Left lung (tissue), 4 donors: ENCODE measurements at regions not wholly inside any gene's neighbourhood (a gene's known extent, or its start where the extent isn't known, plus 50 kb on each side); places are given as distances from the start of the nearest gene placed in this dataset.

Source experiments
- ATAC-seq: fragments of 200-7000 bp; cut with Tn5 transposase; one replicate; pipeline ENCODE4 v1.9.1; 2020; ENCODE audit warnings: moderate library complexity
- DNase-seq, 4 donors: peaks; one replicate each; pipeline ENCODE4 v3.0.0-alpha.2; 2013 to 2020
- H3K27ac ChIP-seq, 2 donors: fragments of 200-600 bp; sonication (generic) in 1 of 2; one replicate each; pipeline versions ENCODE4 v1.5.0 to v1.8.0; 2020 to 2021
- H3K27me3 ChIP-seq, 2 donors: fragments of 200-600 bp; sonication (generic) in 1 of 2; one replicate each; pipeline versions ENCODE4 v1.5.0 to v1.8.0; 2020 to 2021
- H3K36me3 ChIP-seq, 2 donors: fragments of 200-600 bp; sonication (generic) in 1 of 2; one replicate each; pipeline versions ENCODE4 v1.5.0 to v1.8.0; 2020 to 2021
- H3K4me1 ChIP-seq, 2 donors: fragments of 200-600 bp; one replicate each; pipeline ENCODE4 v1.8.0; 2021
- H3K4me3 ChIP-seq, 2 donors: fragments of 200-600 bp; sonication (generic) in 1 of 2; one replicate each; pipeline versions ENCODE4 v1.5.0 to v1.8.0; 2020 to 2021; ENCODE audit warnings: mild to moderate bottlenecking in 1 of 2
- H3K9me3 ChIP-seq, 2 donors: fragments of 200-600 bp; sonication (generic) in 1 of 2; one replicate each; pipeline versions ENCODE4 v1.5.0 to v1.8.0; 2020 to 2021
- CTCF ChIP-seq, 2 donors: fragments of 200-600 bp; sonication (generic) in 1 of 2; IDR thresholded peaks; one replicate each; pipeline versions ENCODE4 v1.5.0 to v1.8.0; 2021; ENCODE audit warnings: antibody characterized with exemption in 2 of 2
- intact Hi-C, 2 donors: fragments of 100-400 bp; cut with DNase I; formaldehyde crosslinking; loops; one replicate each; pipeline versions ENCODE4 v1.11.2 to v1.14.2; 2022
- donor health status: DM: no; HTN: yes; CAD: no.
- donor health status: DM: no; HTN: no; CAD: no.

GRCh38 chr3:17845026-17845812 is 102.8 kb upstream of the TBC1D5 start:
- no peak overlapping the region for H3K27ac ChIP-seq
- no peak overlapping the region for H3K4me3 ChIP-seq
- no peak for ATAC-seq

GRCh38 chr3:17844236-17844635 is 101.8 kb upstream of the TBC1D5 start:
- no peak overlapping the region for H3K27ac ChIP-seq
- intact Hi-C loops = loop anchor here in 1 of 2 donors (10.0 kb wide), 1 partner anchor 589 kb away; no protein-coding TSS in a partner anchor
- ATAC-seq = no peak

More at GRCh38 chr3:17845026-17845812, 102.8 kb upstream of the TBC1D5 start:
- Histone ChIP-seq H3K4me1 (no peaks in the 10 kb centered on the region), H3K36me3 (no peaks in the 10 kb centered on the region), H3K9me3 (no peaks in the 10 kb centered on the region), H3K27me3 (no peaks in the 10 kb centered on the region)
- intact Hi-C loops = loop anchor here in 1 of 2 donors (10.0 kb wide), 1 partner anchor 590 kb away; no protein-coding TSS in a partner anchor
- no peak for TF ChIP-seq CTCF (IDR thresholded peaks at IDR 0.05)
- DNase-seq = no peak

GRCh38 chr3:17841190-17841828 is 98.9 kb upstream of the TBC1D5 start:
- H3K4me1 ChIP-seq = no peaks in the 10 kb centered on the region
- H3K36me3 ChIP-seq = no peaks in the 10 kb centered on the region
- no peak overlapping the region for H3K27ac ChIP-seq
- ATAC-seq (peak; percentile 98), DNase-seq (peak; percentile 56 to 92 (median 67))
- no peak overlapping the region for H3K4me3 ChIP-seq
- no peaks in the 10 kb centered on the region for H3K27me3 ChIP-seq
- intact Hi-C loops = loop anchor here in 1 of 2 donors (10.0 kb wide), 1 partner anchor 587 kb away; no protein-coding TSS in a partner anchor
- H3K9me3 ChIP-seq = no peaks in the 10 kb centered on the region
- peak; percentile 91 to 92 for TF ChIP-seq CTCF (IDR thresholded peaks at IDR 0.05)

More at GRCh38 chr3:17844236-17844635, 101.8 kb upstream of the TBC1D5 start:
- no peaks in the 10 kb centered on the region for H3K4me1 ChIP-seq
- no peak for TF ChIP-seq CTCF (IDR thresholded peaks at IDR 0.05)
- no peaks in the 10 kb centered on the region for H3K9me3 ChIP-seq
- DNase-seq = no peak
- H3K4me3 ChIP-seq = no peak overlapping the region
- H3K27me3 ChIP-seq = no peaks in the 10 kb centered on the region
- no peaks in the 10 kb centered on the region for H3K36me3 ChIP-seq

- no peak for TF ChIP-seq CTCF (IDR thresholded peaks at IDR 0.05)
- Histone ChIP-seq H3K27ac (no peak overlapping the region), H3K27me3 (no peaks in the 10 kb centered on the region), H3K4me1 (no peaks in the 10 kb centered on the region), H3K36me3 (no peaks in the 10 kb centered on the region), H3K4me3 (no peak overlapping the region), H3K9me3 (no peaks in the 10 kb centered on the region)
- DNase-seq = no peak
- intact Hi-C loops = loop anchor here in 1 of 2 donors (10.0 kb wide), 1 partner anchor 586 kb away; no protein-coding TSS in a partner anchor
- no peak for ATAC-seq
These were observed 98.2 kb upstream of the TBC1D5 start for GRCh38 chr3:17840651-17841050.

GRCh38 chr3:17840126-17840525 is 97.7 kb upstream of the TBC1D5 start:
- DNase-seq = no peak
- H3K4me3 ChIP-seq = no peak overlapping the region
- no peak for ATAC-seq
- H3K27me3 ChIP-seq = no peaks in the 10 kb centered on the region
- no peaks in the 10 kb centered on the region for H3K4me1 ChIP-seq
- no peaks in the 10 kb centered on the region for H3K36me3 ChIP-seq
- intact Hi-C loops = loop anchor here in 1 of 2 donors (10.0 kb wide), 1 partner anchor 585 kb away; no protein-coding TSS in a partner anchor
- no peak overlapping the region for H3K27ac ChIP-seq
- no peaks in the 10 kb centered on the region for H3K9me3 ChIP-seq
- no peak for TF ChIP-seq CTCF (IDR thresholded peaks at IDR 0.05)
